GM12878 (cell line): ENCODE measurements at regions not wholly inside any gene's neighbourhood (a gene's known extent, or its start where the extent isn't known, plus 50 kb on each side); places are given as distances from the start of the nearest gene placed in this dataset.

Experiments used
- ASH2L ChIP-seq: fragments of 300-600, 200-600 bp; sonication (generic); IDR thresholded peaks from 2 replicates; pipeline ENCODE4 v1.6.1; 2017; ENCODE audit warnings: low read depth, mild to moderate bottlenecking, borderline replicate concordance
- GABPA ChIP-seq: IDR thresholded peaks from 2 replicates; pipeline ENCODE4 v1.6.1; 2014; ENCODE audit warnings: antibody characterized with exemption, low read depth, mild to moderate bottlenecking, inconsistent platforms
- GATAD2B ChIP-seq: fragments of 450-650 bp; conservative IDR thresholded peaks from 2 replicates; pipeline ENCODE4 v1.6.1; 2017; ENCODE audit warnings: low read depth, mild to moderate bottlenecking, moderate library complexity
- KAT2A ChIP-seq: conservative IDR thresholded peaks from 2 replicates; pipeline ENCODE4 v1.6.1; 2011; ENCODE audit warnings: low read depth, low read length; ENCODE audit not compliant: control insufficient read depth
- LARP7 ChIP-seq: fragments of 450-650 bp; IDR thresholded peaks from 2 replicates; pipeline ENCODE4 v1.6.1; 2017; ENCODE audit warnings: mild to moderate bottlenecking
- PAX5 ChIP-seq: IDR thresholded peaks from 2 replicates; pipeline ENCODE4 v1.6.1; 2011; ENCODE audit warnings: low read depth, low read length, borderline replicate concordance
- TF ChIP-seq, protein P1 (sequence below): fragments of 450-650 bp; IDR thresholded peaks from 2 replicates; pipeline ENCODE4 v1.6.1; 2016; ENCODE audit warnings: mild to moderate bottlenecking, moderate library complexity, borderline replicate concordance
- TF ChIP-seq, protein P2 (sequence below): fragments of 450-650 bp; IDR thresholded peaks from 2 replicates; pipeline ENCODE4 v1.6.1; 2014; ENCODE audit warnings: mild to moderate bottlenecking
- TF ChIP-seq, protein P3 (sequence below): fragments of 450-650 bp; IDR thresholded peaks from 2 replicates; pipeline ENCODE4 v1.6.1; 2017; ENCODE audit warnings: borderline replicate concordance

DNA sequence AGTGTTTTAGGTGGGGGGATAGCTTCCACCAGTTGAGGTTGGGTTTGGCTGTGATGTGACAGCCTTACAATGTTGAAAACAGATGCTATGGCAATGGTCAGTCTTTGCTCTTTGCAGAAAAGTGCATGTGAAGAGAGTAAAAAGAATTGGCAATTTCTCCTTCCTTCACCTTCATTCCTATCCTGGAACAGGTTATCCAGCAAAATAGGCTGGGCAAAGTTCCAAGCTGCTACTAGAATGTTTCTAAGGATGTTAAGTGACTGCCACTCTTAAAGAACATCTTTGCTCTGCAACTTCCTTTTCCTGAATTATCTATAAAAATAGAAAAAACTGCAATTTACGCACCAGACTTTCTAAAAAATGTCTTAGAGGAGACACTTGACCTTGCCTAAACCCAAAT is 50.1 kb upstream of the MYCBP2 start (continued):
- TF ChIP-seq, protein P1, sequence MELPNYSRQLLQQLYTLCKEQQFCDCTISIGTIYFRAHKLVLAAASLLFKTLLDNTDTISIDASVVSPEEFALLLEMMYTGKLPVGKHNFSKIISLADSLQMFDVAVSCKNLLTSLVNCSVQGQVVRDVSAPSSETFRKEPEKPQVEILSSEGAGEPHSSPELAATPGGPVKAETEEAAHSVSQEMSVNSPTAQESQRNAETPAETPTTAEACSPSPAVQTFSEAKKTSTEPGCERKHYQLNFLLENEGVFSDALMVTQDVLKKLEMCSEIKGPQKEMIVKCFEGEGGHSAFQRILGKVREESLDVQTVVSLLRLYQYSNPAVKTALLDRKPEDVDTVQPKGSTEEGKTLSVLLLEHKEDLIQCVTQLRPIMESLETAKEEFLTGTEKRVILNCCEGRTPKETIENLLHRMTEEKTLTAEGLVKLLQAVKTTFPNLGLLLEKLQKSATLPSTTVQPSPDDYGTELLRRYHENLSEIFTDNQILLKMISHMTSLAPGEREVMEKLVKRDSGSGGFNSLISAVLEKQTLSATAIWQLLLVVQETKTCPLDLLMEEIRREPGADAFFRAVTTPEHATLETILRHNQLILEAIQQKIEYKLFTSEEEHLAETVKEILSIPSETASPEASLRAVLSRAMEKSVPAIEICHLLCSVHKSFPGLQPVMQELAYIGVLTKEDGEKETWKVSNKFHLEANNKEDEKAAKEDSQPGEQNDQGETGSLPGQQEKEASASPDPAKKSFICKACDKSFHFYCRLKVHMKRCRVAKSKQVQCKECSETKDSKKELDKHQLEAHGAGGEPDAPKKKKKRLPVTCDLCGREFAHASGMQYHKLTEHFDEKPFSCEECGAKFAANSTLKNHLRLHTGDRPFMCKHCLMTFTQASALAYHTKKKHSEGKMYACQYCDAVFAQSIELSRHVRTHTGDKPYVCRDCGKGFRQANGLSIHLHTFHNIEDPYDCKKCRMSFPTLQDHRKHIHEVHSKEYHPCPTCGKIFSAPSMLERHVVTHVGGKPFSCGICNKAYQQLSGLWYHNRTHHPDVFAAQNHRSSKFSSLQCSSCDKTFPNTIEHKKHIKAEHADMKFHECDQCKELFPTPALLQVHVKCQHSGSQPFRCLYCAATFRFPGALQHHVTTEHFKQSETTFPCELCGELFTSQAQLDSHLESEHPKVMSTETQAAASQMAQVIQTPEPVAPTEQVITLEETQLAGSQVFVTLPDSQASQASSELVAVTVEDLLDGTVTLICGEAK: no peak
- TF ChIP-seq PAX5 (no peak), GATAD2B (no peak), ASH2L (no peak), KAT2A (no peak), LARP7 (no peak), GABPA (no peak)
- TF ChIP-seq, protein P2, sequence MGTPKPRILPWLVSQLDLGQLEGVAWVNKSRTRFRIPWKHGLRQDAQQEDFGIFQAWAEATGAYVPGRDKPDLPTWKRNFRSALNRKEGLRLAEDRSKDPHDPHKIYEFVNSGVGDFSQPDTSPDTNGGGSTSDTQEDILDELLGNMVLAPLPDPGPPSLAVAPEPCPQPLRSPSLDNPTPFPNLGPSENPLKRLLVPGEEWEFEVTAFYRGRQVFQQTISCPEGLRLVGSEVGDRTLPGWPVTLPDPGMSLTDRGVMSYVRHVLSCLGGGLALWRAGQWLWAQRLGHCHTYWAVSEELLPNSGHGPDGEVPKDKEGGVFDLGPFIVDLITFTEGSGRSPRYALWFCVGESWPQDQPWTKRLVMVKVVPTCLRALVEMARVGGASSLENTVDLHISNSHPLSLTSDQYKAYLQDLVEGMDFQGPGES: no peak
- TF ChIP-seq, protein P3, sequence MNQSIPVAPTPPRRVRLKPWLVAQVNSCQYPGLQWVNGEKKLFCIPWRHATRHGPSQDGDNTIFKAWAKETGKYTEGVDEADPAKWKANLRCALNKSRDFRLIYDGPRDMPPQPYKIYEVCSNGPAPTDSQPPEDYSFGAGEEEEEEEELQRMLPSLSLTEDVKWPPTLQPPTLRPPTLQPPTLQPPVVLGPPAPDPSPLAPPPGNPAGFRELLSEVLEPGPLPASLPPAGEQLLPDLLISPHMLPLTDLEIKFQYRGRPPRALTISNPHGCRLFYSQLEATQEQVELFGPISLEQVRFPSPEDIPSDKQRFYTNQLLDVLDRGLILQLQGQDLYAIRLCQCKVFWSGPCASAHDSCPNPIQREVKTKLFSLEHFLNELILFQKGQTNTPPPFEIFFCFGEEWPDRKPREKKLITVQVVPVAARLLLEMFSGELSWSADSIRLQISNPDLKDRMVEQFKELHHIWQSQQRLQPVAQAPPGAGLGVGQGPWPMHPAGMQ: no peak
